ENCODE measurements at regions not wholly inside any gene's neighbourhood (a gene's known extent, or its start where the extent isn't known, plus 50 kb on each side); places are given as distances from the start of the nearest gene placed in this dataset.

DNA sequence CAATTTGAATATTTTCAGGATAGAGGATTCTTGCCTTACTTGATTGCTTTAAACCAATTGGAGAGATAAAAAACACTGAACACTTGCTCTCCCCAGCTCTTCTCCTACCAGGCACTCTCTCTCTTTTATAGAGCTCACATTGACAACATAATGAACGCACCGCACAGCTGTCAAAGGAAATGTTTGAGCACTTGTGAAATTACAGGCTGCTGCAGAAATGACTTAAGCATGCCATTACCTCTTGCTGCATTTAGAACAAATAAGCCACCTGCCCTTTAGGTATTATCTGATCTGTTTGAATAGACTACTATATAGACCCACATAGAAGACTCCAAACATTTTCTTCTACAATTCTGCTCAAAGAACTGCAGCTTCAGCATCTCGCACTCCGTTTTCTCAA is 227.7 kb downstream of the C4orf33 start:
- TF ChIP-seq, protein P1, sequence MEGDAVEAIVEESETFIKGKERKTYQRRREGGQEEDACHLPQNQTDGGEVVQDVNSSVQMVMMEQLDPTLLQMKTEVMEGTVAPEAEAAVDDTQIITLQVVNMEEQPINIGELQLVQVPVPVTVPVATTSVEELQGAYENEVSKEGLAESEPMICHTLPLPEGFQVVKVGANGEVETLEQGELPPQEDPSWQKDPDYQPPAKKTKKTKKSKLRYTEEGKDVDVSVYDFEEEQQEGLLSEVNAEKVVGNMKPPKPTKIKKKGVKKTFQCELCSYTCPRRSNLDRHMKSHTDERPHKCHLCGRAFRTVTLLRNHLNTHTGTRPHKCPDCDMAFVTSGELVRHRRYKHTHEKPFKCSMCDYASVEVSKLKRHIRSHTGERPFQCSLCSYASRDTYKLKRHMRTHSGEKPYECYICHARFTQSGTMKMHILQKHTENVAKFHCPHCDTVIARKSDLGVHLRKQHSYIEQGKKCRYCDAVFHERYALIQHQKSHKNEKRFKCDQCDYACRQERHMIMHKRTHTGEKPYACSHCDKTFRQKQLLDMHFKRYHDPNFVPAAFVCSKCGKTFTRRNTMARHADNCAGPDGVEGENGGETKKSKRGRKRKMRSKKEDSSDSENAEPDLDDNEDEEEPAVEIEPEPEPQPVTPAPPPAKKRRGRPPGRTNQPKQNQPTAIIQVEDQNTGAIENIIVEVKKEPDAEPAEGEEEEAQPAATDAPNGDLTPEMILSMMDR (IDR thresholded peaks at IDR 0.05), result no peak
- TF ChIP-seq POLR2AphosphoS5 (IDR thresholded peaks at IDR 0.05) (no peak), EP300 (IDR thresholded peaks at IDR 0.05) (no peak), POLR2A (IDR thresholded peaks at IDR 0.05) (no peak)
- H3K36me3 ChIP-seq, result no peaks in the 10 kb centered on the region
- no peak overlapping the region for H3K4me3 ChIP-seq
- WGBS, 2 donors (ENCODE audit: low coverage in 1 of 2), result 63 to 64% methylated on average over 4 of the region's 4 CpGs
- H3K9me3 ChIP-seq, result no peaks in the 10 kb centered on the region
- H3K4me1 ChIP-seq, result no peaks in the 10 kb centered on the region
- H3K27me3 ChIP-seq, result no peaks in the 10 kb centered on the region
- H3K27ac ChIP-seq, result no peak overlapping the region
- no peak for ATAC-seq

DNA sequence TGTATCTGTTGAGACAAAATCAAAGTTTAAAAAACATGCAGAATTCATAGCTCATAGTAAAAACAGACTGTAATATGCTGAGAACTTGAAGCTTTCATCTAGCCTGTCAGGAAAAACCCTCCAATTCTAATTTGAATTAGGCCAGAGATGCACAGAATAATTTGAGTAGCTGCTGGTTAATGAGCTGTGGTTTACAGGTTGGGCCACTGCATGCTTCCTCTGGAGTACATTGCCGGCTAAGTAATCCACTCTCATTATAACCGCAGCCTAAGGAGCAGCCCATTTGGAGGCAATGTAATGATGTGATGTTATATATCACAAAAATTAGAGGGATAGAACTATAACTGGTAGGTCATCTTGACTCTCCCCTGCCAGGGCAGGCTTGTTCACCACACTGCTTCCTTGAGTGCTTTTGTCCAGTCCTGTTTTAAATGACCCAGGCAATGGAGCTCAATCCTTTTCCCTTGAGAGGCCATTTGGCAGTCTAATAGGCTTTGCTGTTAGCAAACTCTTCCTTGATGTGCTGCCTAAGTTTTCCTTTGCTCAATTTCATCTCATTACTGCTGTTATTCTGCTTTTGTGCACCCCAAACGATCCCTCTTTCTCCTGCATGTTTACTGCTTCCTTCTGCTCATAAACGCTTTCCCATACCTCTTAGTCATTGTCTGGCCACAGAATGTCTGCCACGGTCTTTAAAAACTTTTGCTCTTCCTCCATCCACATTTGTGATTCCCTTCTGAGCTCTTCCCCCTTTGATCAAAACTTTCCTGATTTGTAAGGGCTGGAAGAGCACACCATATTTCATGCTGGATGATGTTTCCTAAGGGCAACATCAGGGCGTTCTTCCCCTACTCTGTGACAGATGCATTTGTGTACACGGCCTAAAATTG is 230.9 kb downstream of the C4orf33 start:
- no peak overlapping the region for H3K27ac ChIP-seq
- WGBS, 2 donors (ENCODE audit: low coverage in 1 of 2), result 47 to 83% methylated on average over 5 to 7 of the region's 7 CpGs

DNA sequence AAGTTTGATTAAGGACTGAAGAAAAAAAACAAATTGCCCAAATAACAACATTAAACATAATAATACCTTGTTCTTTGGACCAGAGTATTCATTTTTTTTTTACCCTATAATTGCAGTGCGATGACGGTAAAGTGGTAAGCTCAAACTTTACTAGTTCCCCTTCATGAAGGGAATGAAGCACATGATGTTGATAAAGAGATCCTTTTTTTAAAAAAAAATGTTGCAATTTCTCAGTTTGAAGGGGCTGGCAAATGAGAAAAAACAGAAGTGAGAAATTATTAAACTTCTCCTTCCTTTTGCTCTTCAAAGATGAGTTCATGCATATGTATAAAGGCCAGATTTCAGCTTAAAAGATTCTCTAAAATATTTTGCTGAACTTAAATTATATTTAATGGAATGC is 231.7 kb downstream of the C4orf33 start:
- H3K4me3 ChIP-seq, result no peak overlapping the region
- WGBS, 2 donors (ENCODE audit: low coverage in 1 of 2), result 84 to 97% methylated on average over 2 of the region's 2 CpGs
- no peaks in the 10 kb centered on the region for H3K9me3 ChIP-seq
- H3K27me3 ChIP-seq, result no peaks in the 10 kb centered on the region
- H3K36me3 ChIP-seq, result no peaks in the 10 kb centered on the region
- ATAC-seq, result no peak
- no peak overlapping the region for H3K27ac ChIP-seq
- no peaks in the 10 kb centered on the region for H3K4me1 ChIP-seq
- no peak for TF ChIP-seq POLR2A (IDR thresholded peaks at IDR 0.05)
- TF ChIP-seq POLR2AphosphoS5 (IDR thresholded peaks at IDR 0.05), result no peak
- no peak for TF ChIP-seq EP300 (IDR thresholded peaks at IDR 0.05)
- TF ChIP-seq, protein P1 (IDR thresholded peaks at IDR 0.05), result no peak

More for the DNA sequence above, 230.9 kb downstream of the C4orf33 start:
- no peaks in the 10 kb centered on the region for H3K9me3 ChIP-seq
- H3K36me3 ChIP-seq, result no peaks in the 10 kb centered on the region
- TF ChIP-seq EP300 (IDR thresholded peaks at IDR 0.05) (no peak), POLR2AphosphoS5 (IDR thresholded peaks at IDR 0.05) (no peak), POLR2A (IDR thresholded peaks at IDR 0.05) (no peak)
- no peaks in the 10 kb centered on the region for H3K27me3 ChIP-seq
- H3K4me1 ChIP-seq, result no peaks in the 10 kb centered on the region
- H3K4me3 ChIP-seq, result no peak overlapping the region
- no peak for ATAC-seq

DNA sequence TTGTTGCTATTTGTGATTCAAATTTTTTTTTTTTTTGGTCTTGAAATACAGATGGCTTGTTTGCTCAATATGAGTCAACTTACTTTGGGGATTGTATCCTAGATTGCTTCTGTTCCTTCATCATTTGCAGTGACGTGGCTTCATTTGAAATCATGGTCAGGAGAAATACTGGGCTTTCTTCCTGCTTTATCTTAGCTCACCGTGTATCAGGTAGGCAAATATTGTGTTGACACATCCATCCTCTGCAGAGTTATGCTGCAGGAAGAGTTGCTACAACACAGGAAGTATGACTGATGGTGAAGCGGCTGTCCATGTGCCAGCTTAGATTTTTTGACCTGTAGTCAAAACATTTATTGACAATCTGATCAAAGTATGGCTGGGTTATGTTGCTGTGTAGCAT is 232.2 kb downstream of the C4orf33 start:
- no peaks in the 10 kb centered on the region for H3K4me1 ChIP-seq
- WGBS, 2 donors (ENCODE audit: low coverage in 1 of 2), result 46 to 86% methylated on average over 3 of the region's 3 CpGs
- no peak overlapping the region for H3K4me3 ChIP-seq
- H3K36me3 ChIP-seq, result no peaks in the 10 kb centered on the region
- H3K27ac ChIP-seq, result no peak overlapping the region
- H3K9me3 ChIP-seq, result no peaks in the 10 kb centered on the region
- ATAC-seq, result peak; percentile 34
- H3K27me3 ChIP-seq, result no peaks in the 10 kb centered on the region
- TF ChIP-seq POLR2A (IDR thresholded peaks at IDR 0.05) (no peak), EP300 (IDR thresholded peaks at IDR 0.05) (no peak), POLR2AphosphoS5 (IDR thresholded peaks at IDR 0.05) (no peak)
- TF ChIP-seq, protein P1 (IDR thresholded peaks at IDR 0.05), result no peak

DNA sequence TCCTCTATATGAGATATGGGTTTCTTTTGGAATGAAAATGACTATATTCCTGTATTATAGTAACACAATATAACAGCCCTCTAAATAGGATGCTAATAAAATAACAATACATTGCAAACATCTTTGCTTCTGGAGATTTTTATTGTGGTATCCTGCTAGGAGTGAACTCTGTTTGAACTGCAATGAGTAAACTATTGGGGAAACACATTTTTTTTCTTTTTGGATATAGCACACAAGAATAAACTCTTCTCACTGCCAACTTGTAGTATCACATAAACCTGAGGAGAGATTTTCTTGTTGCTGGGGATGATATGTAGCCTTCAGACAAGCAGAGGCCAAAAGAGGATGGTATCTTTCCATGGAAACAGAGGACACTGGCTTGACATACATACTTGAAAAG is 238.2 kb downstream of the C4orf33 start:
- no peaks in the 10 kb centered on the region for H3K4me1 ChIP-seq
- no peak for ATAC-seq
- no peaks in the 10 kb centered on the region for H3K9me3 ChIP-seq
- TF ChIP-seq, protein P1 (IDR thresholded peaks at IDR 0.05), result no peak
- no peak for TF ChIP-seq EP300 (IDR thresholded peaks at IDR 0.05)
- TF ChIP-seq POLR2AphosphoS5 (IDR thresholded peaks at IDR 0.05), result no peak
- TF ChIP-seq POLR2A (IDR thresholded peaks at IDR 0.05), result no peak
- H3K27me3 ChIP-seq, result no peaks in the 10 kb centered on the region
- no peaks in the 10 kb centered on the region for H3K36me3 ChIP-seq
- no peak overlapping the region for H3K27ac ChIP-seq
- no peak overlapping the region for H3K4me3 ChIP-seq

Measured in gastroesophageal sphincter (tissue), 4 donors.